HG03354 (cell line): ENCODE measurements at regions not wholly inside any gene's neighbourhood (a gene's known extent, or its start where the extent isn't known, plus 50 kb on each side); places are given as distances from the start of the nearest gene placed in this dataset.
"Not testable (repeated sequence)": the region's sequence is repeated elsewhere in the genome, so short reads cannot be mapped to it uniquely, and the experiment has no call there.

ENCODE experiments used
- ATAC-seq: cut with Tn5 transposase; IDR thresholded peaks from one replicate; pipeline ENCODE4 v1.9.1; 2021; ENCODE audit warnings: mild to moderate bottlenecking; ENCODE audit not compliant: unreplicated experiment, poor library complexity, severe bottlenecking

GRCh38 chr13:86409466-86410241, 610.4 kb upstream of the SLITRK6 start:
- no peak for ATAC-seq

DNA sequence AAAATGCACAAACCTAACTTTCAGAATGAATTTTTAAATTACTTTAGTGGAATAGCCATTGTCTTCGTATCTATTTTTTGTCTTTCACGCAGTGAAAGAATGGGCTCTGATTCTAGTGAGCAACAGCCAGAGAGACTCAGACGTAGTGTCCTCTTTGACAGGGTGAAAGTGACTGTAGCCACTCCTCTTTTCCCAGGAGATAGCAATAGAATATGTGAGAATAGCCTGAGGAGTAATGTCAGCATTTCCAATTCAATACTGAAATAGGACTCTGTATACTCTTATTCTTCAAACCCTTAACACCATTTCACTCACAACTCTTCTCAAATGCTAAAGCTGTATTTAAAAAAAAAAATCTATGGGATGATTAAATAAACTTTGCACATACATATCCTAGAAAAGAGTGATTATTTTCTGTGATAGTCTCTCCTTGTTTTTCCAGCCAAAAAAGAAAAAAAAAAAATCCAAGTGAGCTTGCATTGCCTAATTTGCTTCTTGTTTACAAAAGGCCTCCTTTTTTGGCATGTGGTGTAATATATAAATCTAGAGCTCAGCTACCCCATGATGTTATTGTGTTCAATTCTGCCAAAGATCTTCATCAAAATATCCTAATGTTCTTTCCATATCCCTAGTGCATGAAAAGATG, 626.1 kb upstream of the SLITRK6 start:
- no peak for ATAC-seq

DNA sequence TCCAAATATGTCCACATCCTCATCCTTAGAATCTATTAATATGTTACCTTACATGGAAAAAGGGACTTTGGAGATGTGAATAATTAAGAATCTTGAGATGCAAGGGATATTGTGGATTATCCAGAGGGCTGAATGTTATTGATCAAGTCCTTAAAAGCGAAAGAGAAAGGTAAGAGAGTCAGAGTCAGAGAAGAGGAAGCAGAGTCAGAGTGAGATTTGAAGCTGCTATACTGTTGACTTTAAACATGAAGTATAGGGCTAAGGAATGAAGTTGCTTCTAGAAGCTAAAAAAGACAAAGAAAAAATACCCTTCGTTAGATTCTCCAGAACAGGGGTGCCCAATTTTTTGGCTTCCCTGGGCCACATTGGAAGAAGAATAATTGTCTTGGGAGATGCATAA, 627.2 kb upstream of the SLITRK6 start:
- no peak for ATAC-seq

DNA sequence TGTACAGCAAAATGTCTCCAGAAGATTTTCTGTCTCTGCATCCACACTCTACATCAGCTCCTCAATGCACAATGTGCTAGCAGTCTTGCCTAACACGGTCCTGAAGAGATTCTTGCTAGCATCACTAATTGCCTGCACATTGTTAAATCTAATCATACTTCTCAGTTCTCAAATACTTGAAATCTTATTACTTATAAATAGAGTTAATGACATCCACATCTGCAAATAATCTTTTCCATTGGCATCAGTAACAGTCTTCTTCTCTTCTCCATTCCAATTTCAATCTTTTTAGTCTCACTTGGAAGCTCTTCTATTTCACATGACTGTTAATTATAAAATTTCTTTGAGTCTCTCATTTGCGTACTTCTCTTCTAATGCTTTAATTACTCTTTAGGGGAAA, 630.5 kb upstream of the SLITRK6 start:
- ATAC-seq: no peak

DNA sequence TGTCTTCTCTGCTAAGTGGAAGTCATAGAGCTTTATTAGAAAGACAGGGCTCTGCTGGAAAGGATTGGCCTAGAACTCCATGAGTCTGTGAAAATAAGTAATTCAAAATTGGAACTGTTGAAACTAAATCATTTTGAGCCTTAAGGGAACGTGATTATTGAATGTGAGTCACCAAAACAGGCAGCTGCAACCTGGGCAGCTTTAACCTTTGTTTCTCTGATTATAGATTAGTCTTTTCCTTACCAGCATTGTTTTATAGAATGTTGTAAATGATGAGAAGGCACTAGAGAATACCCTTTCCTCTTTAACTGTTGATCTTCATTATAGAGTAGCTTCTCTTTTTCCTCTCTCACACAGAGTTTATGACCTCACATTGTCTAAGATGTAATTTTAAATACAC, 638.8 kb upstream of the SLITRK6 start:
- ATAC-seq: no peak

GRCh38 chr13:86445206-86445605, 646.0 kb upstream of the SLITRK6 start:
- ATAC-seq: no peak

DNA sequence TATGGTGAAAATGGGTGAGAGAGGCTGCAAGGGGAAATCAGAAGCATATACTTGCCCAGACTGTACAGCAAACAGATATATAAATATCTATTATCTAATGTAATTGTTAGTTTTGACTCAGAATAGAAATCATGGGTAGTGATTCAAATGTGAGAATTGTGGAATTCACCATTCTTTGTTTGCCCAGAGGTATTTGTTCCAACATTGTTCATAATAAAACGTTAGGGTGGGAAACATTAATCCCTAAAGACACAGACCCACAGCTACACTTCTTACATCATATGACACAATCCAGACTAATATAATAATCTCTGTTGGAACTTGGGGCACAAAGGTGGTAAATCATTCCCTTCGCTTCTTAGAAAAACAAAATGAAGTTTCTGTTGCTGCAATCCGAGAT, 646.5 kb upstream of the SLITRK6 start:
- ATAC-seq: no peak

DNA sequence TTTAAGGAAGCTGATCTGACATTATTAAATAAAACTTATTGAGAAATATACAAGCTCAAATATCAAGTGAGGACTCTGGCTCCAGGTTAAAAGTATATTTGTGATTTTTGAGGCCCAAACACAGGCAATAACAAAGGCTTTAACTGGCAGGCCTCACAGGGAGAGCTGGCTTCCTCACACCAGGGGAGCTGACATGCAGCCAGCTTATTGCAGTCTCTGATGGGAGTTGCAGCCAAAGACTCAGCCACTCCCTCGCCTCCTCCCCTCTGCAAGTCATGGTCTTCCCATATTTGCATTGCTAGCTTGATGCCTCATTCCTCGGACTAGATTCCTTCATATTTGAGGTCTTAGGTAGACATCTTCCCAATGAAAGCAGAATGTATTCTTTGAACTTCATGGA, 647.1 kb upstream of the SLITRK6 start:
- no peak for ATAC-seq

GRCh38 chr13:86447479-86447878, 648.3 kb upstream of the SLITRK6 start:
- ATAC-seq: no peak

DNA sequence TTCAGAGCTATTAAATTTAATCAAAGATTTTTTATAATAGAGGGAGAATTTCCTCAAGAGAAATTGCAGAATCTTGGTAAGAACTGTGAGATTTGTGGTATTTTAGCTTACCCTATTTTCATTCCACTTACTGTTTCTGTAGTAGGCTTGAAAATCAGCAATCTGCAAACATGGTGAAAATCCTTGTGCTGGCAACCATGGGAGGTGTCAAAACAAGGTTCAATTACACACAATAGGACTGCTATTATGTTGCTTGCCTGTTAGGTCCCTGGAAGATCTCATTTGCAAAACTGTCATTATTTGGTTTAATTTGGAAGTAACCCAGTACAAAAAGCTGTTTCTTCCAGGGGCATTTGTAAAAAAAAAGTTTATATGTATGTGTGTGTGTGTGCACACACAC, 662.8 kb upstream of the SLITRK6 start:
- ATAC-seq: no peak

- no peak for ATAC-seq
Measured at GRCh38 chr13:86464193-86464592, 665.0 kb upstream of the SLITRK6 start.

- ATAC-seq: no peak
Measured at GRCh38 chr13:86474971-86475370, 675.8 kb upstream of the SLITRK6 start.

- ATAC-seq: no peak
Measured at GRCh38 chr13:86476656-86477055, 677.4 kb upstream of the SLITRK6 start.

GRCh38 chr13:86486582-86486981, 687.4 kb upstream of the SLITRK6 start:
- no peak for ATAC-seq

- ATAC-seq: no peak
Measured at GRCh38 chr13:86491121-86491520, 691.9 kb upstream of the SLITRK6 start.

- not testable (repeated sequence) for ATAC-seq
Measured at GRCh38 chr13:86501931-86502330, 702.7 kb upstream of the SLITRK6 start.

DNA sequence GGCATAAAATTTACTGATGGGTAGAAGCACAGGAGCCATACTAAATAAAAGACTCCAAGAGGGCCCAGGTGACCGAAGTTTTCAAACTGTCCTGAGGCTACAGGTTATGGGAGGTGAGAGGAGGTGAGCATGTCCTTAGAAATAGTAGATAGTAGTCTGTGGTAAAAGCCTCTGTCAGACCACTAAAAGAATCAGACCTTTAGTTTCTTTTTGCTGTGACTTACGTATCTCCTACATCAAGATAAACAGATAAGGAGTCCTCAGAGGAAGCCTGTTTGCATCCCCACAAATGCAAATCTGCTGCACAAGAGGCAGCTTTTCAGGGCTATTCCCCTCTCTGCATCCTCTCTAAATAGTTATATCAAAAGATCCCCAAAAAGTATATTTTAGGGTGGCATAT, 711.6 kb upstream of the SLITRK6 start:
- ATAC-seq: no peak

DNA sequence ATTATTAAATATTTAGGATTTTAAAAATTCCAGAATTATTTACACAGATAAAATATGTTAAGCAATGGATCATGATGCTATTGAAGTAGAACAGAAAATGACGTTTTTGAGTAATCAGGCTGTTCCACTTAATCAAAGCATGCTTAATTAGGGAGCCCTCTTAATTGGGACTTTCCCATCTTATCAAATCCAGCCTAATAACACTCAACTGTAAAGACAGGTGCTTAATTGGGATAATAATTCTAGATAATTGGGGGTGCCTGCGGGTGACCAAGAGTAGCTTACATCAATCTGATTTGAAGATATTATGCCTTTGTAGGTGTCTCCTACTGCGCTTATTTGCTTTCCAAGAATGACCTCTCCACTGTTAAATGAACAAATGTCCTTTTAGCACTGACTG, 742.2 kb upstream of the SLITRK6 start:
- ATAC-seq: no peak

DNA sequence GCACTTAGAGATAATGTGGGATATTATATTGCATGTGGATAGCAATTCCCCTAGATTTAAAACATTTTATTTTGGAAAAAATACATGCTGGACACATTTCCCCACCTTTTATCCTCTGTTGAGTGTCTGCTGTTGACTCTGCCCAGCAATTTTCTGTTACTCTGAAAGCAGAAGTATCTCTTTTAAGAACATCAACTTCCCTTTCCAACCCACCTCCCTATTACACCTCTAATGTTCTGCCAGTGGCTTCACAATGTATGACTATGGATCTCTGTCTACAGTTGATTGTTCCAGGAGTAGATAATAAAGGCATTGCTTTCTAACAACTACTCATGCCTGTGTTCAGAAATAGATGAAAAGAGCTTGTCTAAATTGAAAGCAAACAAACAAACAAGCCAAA, 754.8 kb upstream of the SLITRK6 start:
- ATAC-seq: no peak

DNA sequence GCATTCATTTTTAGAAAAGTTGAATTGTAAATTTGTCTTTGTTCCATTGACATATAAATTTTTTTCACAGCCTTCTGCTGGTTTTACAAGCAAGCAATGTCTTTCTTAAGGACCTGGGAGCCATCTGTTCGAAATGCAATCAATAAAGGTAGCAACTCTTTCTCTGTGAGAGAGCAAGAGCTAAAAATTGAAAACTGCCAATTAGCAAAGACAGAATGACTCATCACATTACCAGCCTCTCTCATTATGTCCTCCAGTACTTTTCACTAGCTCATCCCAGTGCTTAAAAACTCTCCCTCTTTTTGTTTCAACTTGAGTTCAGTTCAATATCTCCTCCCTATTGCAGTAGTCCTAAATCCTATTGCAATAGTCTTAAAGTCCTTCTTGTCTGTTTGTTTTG, 760.7 kb upstream of the SLITRK6 start:
- ATAC-seq: no peak

GRCh38 chr13:86562866-86563265, 763.6 kb upstream of the SLITRK6 start:
- ATAC-seq: no peak

GRCh38 chr13:86563308-86563707, 764.1 kb upstream of the SLITRK6 start:
- ATAC-seq: no peak
